D721Med (cell line): ENCODE measurements at regions not wholly inside any gene's neighbourhood (a gene's known extent, or its start where the extent isn't known, plus 50 kb on each side); places are given as distances from the start of the nearest gene placed in this dataset.

ENCODE experiments used
- DNase-seq: peaks from one replicate; pipeline ENCODE4 v3.0.0; 2011; ENCODE audit warnings: low spot score; ENCODE audit not compliant: insufficient read length
- FAIRE-seq: peaks from 2 replicates; lab custom pipeline; 2011; peaks lifted over from hg19 to GRCh38; lab: Jason Lieb, UNC
- CTCF ChIP-seq: IDR thresholded peaks from 2 replicates; pipeline ENCODE4 v1.5.1; 2012; ENCODE audit warnings: mild to moderate bottlenecking, control low read depth; ENCODE audit not compliant: insufficient read depth; ENCODE audit errors: missing control alignments

- DNase-seq (no peak), FAIRE-seq (no peak)
- TF ChIP-seq CTCF: no peak
Observed at GRCh38 chr10:70960783-70961570, 72.6 kb upstream of the PCBD1 start.

GRCh38 chr10:70962686-70963085, 74.3 kb upstream of the PCBD1 start:
- no peak for TF ChIP-seq CTCF
- FAIRE-seq (no peak), DNase-seq (no peak)

- TF ChIP-seq CTCF: no peak
- DNase-seq (no peak), FAIRE-seq (no peak)
Observed at GRCh38 chr10:70963271-70963670, 74.9 kb upstream of the PCBD1 start.

- no peak for TF ChIP-seq CTCF
Observed at GRCh38 chr10:70964245-70964644, 75.9 kb upstream of the PCBD1 start.

GRCh38 chr10:70964881-70965280, 76.5 kb upstream of the PCBD1 start:
- FAIRE-seq (no peak), DNase-seq (no peak)
- no peak for TF ChIP-seq CTCF

More at GRCh38 chr10:70964245-70964644, 75.9 kb upstream of the PCBD1 start:
- FAIRE-seq (no peak), DNase-seq (no peak)

- DNase-seq (no peak), FAIRE-seq (no peak)
- no peak for TF ChIP-seq CTCF
Observed at GRCh38 chr10:70965566-70965965, 77.2 kb upstream of the PCBD1 start.
